ENCODE measurements at regions not wholly inside any gene's neighbourhood (a gene's known extent, or its start where the extent isn't known, plus 50 kb on each side); places are given as distances from the start of the nearest gene placed in this dataset.

DNA sequence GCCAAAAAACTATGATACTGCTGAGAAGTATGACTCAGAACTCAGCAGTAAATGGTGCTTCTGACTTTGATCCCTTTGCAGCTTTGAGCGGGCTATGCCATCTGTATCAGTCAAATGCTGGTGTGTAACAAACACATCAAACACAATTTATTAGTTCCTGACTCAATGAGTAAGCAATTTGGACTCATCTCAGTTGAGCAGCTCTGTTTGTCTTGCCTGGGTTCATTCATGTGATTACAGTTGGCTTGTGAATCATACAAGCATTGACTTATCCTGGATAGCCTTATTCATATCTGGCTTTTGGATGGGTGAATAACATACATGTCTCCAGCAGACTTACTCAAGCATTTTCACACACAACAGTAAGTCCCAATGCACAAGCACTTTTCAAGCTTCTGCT, 858.8 kb downstream of the METTL15 start:
- no peak for TF ChIP-seq EZH2 (IDR thresholded peaks at IDR 0.05; ENCODE audit: low read length, unreplicated experiment)
- TF ChIP-seq, protein P1, sequence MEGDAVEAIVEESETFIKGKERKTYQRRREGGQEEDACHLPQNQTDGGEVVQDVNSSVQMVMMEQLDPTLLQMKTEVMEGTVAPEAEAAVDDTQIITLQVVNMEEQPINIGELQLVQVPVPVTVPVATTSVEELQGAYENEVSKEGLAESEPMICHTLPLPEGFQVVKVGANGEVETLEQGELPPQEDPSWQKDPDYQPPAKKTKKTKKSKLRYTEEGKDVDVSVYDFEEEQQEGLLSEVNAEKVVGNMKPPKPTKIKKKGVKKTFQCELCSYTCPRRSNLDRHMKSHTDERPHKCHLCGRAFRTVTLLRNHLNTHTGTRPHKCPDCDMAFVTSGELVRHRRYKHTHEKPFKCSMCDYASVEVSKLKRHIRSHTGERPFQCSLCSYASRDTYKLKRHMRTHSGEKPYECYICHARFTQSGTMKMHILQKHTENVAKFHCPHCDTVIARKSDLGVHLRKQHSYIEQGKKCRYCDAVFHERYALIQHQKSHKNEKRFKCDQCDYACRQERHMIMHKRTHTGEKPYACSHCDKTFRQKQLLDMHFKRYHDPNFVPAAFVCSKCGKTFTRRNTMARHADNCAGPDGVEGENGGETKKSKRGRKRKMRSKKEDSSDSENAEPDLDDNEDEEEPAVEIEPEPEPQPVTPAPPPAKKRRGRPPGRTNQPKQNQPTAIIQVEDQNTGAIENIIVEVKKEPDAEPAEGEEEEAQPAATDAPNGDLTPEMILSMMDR (conservative IDR thresholded peaks at IDR 0.05; ENCODE audit: low read depth, low read length), result no peak
- no peak for TF ChIP-seq EZH2phosphoT487 (IDR thresholded peaks at IDR 0.05; ENCODE audit: borderline replicate concordance, low read length)
